ENCODE measurements at regions not wholly inside any gene's neighbourhood (a gene's known extent, or its start where the extent isn't known, plus 50 kb on each side); places are given as distances from the start of the nearest gene placed in this dataset.

- DNase-seq (ENCODE audit: low read depth in 4 of 4, low spot score in 1 of 4) = no peak
These were observed 133.0 kb upstream of the SEMA6D start for GRCh38 chr15:47584316-47584715.

- no peak for DNase-seq (ENCODE audit: low read depth in 4 of 4, low spot score in 1 of 4)
These were observed 130.6 kb upstream of the SEMA6D start for GRCh38 chr15:47586653-47587224.

- DNase-seq (ENCODE audit: low read depth in 4 of 4, low spot score in 1 of 4) = no peak
These were observed 129.1 kb upstream of the SEMA6D start for GRCh38 chr15:47587940-47588802.

GRCh38 chr15:47588958-47589357 lies 128.3 kb upstream of the SEMA6D start:
- no peak for DNase-seq (ENCODE audit: low read depth in 4 of 4, low spot score in 1 of 4)

- DNase-seq (ENCODE audit: low read depth in 4 of 4, low spot score in 1 of 4) = no peak
These were observed 118.3 kb upstream of the SEMA6D start for GRCh38 chr15:47598996-47599395.

GRCh38 chr15:47599806-47600205 lies 117.5 kb upstream of the SEMA6D start:
- no peak for DNase-seq (ENCODE audit: low read depth in 4 of 4, low spot score in 1 of 4)

GRCh38 chr15:47602121-47602520 lies 115.2 kb upstream of the SEMA6D start:
- DNase-seq (ENCODE audit: low read depth in 4 of 4, low spot score in 1 of 4) = no peak

- no peak for DNase-seq (ENCODE audit: low read depth in 4 of 4, low spot score in 1 of 4)
These were observed 114.3 kb upstream of the SEMA6D start for GRCh38 chr15:47603026-47603425.

GRCh38 chr15:47607695-47608094 lies 109.6 kb upstream of the SEMA6D start:
- no peak for DNase-seq (ENCODE audit: low read depth in 4 of 4, low spot score in 1 of 4)

- no peak for DNase-seq (ENCODE audit: low read depth in 4 of 4, low spot score in 1 of 4)
These were observed 107.6 kb upstream of the SEMA6D start for GRCh38 chr15:47609693-47610092.

- no peak for DNase-seq (ENCODE audit: low read depth in 4 of 4, low spot score in 1 of 4)
These were observed 106.6 kb upstream of the SEMA6D start for GRCh38 chr15:47610736-47611135.

- no peak for DNase-seq (ENCODE audit: low read depth in 4 of 4, low spot score in 1 of 4)
These were observed 102.8 kb upstream of the SEMA6D start for GRCh38 chr15:47614360-47615011.

- DNase-seq (ENCODE audit: low read depth in 4 of 4, low spot score in 1 of 4) = no peak
These were observed 100.4 kb upstream of the SEMA6D start for GRCh38 chr15:47616876-47617275.

- DNase-seq (ENCODE audit: low read depth in 4 of 4, low spot score in 1 of 4) = no peak
These were observed 99.1 kb upstream of the SEMA6D start for GRCh38 chr15:47618241-47618640.

GRCh38 chr15:47620960-47621681 lies 96.2 kb upstream of the SEMA6D start:
- DNase-seq (ENCODE audit: low read depth in 4 of 4, low spot score in 1 of 4) = no peak

GRCh38 chr15:47622055-47622454 lies 95.2 kb upstream of the SEMA6D start:
- no peak for DNase-seq (ENCODE audit: low read depth in 4 of 4, low spot score in 1 of 4)

- no peak for DNase-seq (ENCODE audit: low read depth in 4 of 4, low spot score in 1 of 4)
These were observed 92.8 kb upstream of the SEMA6D start for GRCh38 chr15:47624503-47624902.

GRCh38 chr15:47639042-47639441 lies 78.3 kb upstream of the SEMA6D start:
- DNase-seq (ENCODE audit: low read depth in 4 of 4, low spot score in 1 of 4) = no peak

- no peak for DNase-seq (ENCODE audit: low read depth in 4 of 4, low spot score in 1 of 4)
These were observed 77.2 kb upstream of the SEMA6D start for GRCh38 chr15:47640079-47640478.

- no peak for DNase-seq (ENCODE audit: low read depth in 4 of 4, low spot score in 1 of 4)
These were observed 76.4 kb upstream of the SEMA6D start for GRCh38 chr15:47640901-47641300.

GRCh38 chr15:47644722-47645121 lies 72.6 kb upstream of the SEMA6D start:
- no peak for DNase-seq (ENCODE audit: low read depth in 4 of 4, low spot score in 1 of 4)

- no peak for DNase-seq (ENCODE audit: low read depth in 4 of 4, low spot score in 1 of 4)
These were observed 66.7 kb upstream of the SEMA6D start for GRCh38 chr15:47650564-47650963.
